ENCODE measurements at regions not wholly inside any gene's neighbourhood (a gene's known extent, or its start where the extent isn't known, plus 50 kb on each side); places are given as distances from the start of the nearest gene placed in this dataset.

GRCh38 chrX:36573720-36574119 lies 434.4 kb upstream of the FAM47C start:
- intact Hi-C loops (cut with micrococcal nuclease): no loop called here
- CTCF ChIA-PET: no interaction called here
- no peaks in the 10 kb centered on the region for H3K9me3 Mint-ChIP-seq
- no peak overlapping the region for H3K4me3 Mint-ChIP-seq
- no peaks in the 10 kb centered on the region for H3K4me1 Mint-ChIP-seq (ENCODE audit: low read depth)
- no peaks in the 10 kb centered on the region for H3K27me3 Mint-ChIP-seq (ENCODE audit: low read depth)
- no peaks in the 10 kb centered on the region for H3K36me3 Mint-ChIP-seq (ENCODE audit: low read depth)
- no peak for DNase-seq
- no peak overlapping the region for H3K27ac Mint-ChIP-seq

- Mint-ChIP-seq H3K9me3 (peaks cover 1% of the 10 kb centered on the region), H3K27ac (no peak overlapping the region), H3K4me3 (no peak overlapping the region), H3K4me1 (ENCODE audit: low read depth) (no peaks in the 10 kb centered on the region), H3K27me3 (ENCODE audit: low read depth) (no peaks in the 10 kb centered on the region), H3K36me3 (ENCODE audit: low read depth) (no peaks in the 10 kb centered on the region)
- CTCF ChIA-PET: no interaction called here
- DNase-seq: no peak
- intact Hi-C loops (cut with micrococcal nuclease): no loop called here
Measured at GRCh38 chrX:36575670-36576069, 432.5 kb upstream of the FAM47C start.

DNA sequence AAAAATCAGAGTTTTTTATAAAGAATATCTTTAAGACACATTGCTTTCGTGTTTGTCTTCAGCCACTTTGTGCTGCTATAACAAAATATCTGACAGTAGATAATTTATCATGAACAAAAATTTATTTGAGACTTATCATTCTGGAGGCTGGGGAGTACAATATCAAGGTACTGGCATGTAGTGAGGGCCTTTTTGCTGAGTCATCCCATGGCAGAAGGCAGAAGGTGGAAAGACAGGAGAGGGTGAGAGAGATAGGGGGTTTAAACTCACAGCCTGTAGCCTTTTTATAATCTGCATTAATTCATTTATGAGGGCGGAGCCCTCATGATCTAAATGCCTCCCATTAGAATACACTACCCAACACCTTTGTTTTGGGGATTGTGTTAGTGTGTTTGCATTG lies 431.2 kb upstream of the FAM47C start:
- Mint-ChIP-seq H3K27ac (no peak overlapping the region), H3K4me1 (ENCODE audit: low read depth) (no peaks in the 10 kb centered on the region), H3K9me3 (peaks cover 1% of the 10 kb centered on the region), H3K36me3 (ENCODE audit: low read depth) (no peaks in the 10 kb centered on the region), H3K27me3 (ENCODE audit: low read depth) (no peaks in the 10 kb centered on the region), H3K4me3 (no peak overlapping the region)
- CTCF ChIA-PET: no interaction called here
- DNase-seq: no peak
- intact Hi-C loops (cut with micrococcal nuclease): no loop called here

DNA sequence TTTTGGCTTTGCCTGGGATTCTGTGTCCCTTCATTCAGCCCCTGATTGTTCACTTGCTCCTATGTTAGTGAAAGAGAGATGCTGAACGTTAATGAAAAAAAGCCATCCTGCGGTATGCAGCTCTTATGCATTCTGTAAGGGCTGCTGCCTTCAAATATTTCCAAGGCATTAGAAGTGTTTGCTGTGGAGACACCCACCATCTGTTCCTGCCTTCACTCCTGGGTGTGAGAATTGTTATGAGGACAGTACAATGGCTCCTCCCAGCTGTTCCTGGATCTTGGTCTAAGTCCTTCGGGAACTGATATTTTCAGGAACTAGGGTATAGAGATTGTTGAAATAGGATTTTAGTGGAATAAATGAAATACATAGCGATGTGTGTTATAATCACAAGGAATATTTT lies 427.1 kb upstream of the FAM47C start:
- no peaks in the 10 kb centered on the region for H3K4me1 Mint-ChIP-seq (ENCODE audit: low read depth)
- H3K36me3 Mint-ChIP-seq (ENCODE audit: low read depth): no peaks in the 10 kb centered on the region
- CTCF ChIA-PET: interaction anchor here (0.7 kb wide), 1 partner anchor 23 kb away, joined by 3 read pairs; no protein-coding TSS in a partner anchor
- no peak overlapping the region for H3K4me3 Mint-ChIP-seq
- no peaks in the 10 kb centered on the region for H3K27me3 Mint-ChIP-seq (ENCODE audit: low read depth)
- no peak for DNase-seq
- intact Hi-C loops (cut with micrococcal nuclease): no loop called here
- H3K27ac Mint-ChIP-seq: no peak overlapping the region
- peaks cover 1% of the 10 kb centered on the region for H3K9me3 Mint-ChIP-seq

GRCh38 chrX:36583674-36584073 lies 424.5 kb upstream of the FAM47C start:
- CTCF ChIA-PET: no interaction called here
- Mint-ChIP-seq H3K27ac (no peak overlapping the region), H3K4me3 (no peak overlapping the region), H3K36me3 (ENCODE audit: low read depth) (no peaks in the 10 kb centered on the region), H3K4me1 (ENCODE audit: low read depth) (no peaks in the 10 kb centered on the region), H3K27me3 (ENCODE audit: low read depth) (no peaks in the 10 kb centered on the region), H3K9me3 (peaks cover 1% of the 10 kb centered on the region)
- DNase-seq: no peak
- intact Hi-C loops (cut with micrococcal nuclease): no loop called here

GRCh38 chrX:36609616-36610585 lies 398.3 kb upstream of the FAM47C start:
- DNase-seq: no peak
- Mint-ChIP-seq H3K4me1 (ENCODE audit: low read depth) (no peaks in the 10 kb centered on the region), H3K27ac (no peak overlapping the region), H3K9me3 (no peaks in the 10 kb centered on the region), H3K27me3 (ENCODE audit: low read depth) (no peaks in the 10 kb centered on the region), H3K36me3 (ENCODE audit: low read depth) (no peaks in the 10 kb centered on the region), H3K4me3 (no peak overlapping the region)
- intact Hi-C loops (cut with micrococcal nuclease): no loop called here
- CTCF ChIA-PET: no interaction called here

- DNase-seq: no peak
- intact Hi-C loops (cut with micrococcal nuclease): no loop called here
- Mint-ChIP-seq H3K27me3 (ENCODE audit: low read depth) (no peaks in the 10 kb centered on the region), H3K27ac (no peak overlapping the region), H3K36me3 (ENCODE audit: low read depth) (no peaks in the 10 kb centered on the region), H3K4me3 (no peak overlapping the region), H3K4me1 (ENCODE audit: low read depth) (no peaks in the 10 kb centered on the region), H3K9me3 (no peaks in the 10 kb centered on the region)
- CTCF ChIA-PET: no interaction called here
Measured at GRCh38 chrX:36626898-36627297, 381.3 kb upstream of the FAM47C start.

DNA sequence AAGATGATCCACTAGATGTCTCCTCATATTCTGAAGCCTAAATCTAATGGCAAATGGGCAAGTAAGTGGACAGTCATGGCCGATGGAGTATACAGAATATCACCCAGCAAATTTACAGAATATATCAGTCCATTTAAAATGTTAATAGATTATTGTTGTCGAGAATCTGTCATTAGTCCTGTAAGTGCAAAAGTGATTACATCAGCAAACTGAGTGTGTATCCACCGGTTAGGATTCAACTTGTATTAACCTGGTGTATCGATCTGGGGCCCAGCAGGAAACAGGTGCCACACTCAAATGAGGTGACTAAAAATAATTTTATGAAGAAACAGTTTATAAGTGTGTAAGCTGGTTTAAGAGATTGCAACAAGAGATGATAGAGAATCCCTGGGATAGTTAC lies 367.9 kb upstream of the FAM47C start:
- Mint-ChIP-seq H3K9me3 (no peaks in the 10 kb centered on the region), H3K27me3 (ENCODE audit: low read depth) (no peaks in the 10 kb centered on the region), H3K36me3 (ENCODE audit: low read depth) (no peaks in the 10 kb centered on the region), H3K27ac (no peak overlapping the region), H3K4me3 (no peak overlapping the region), H3K4me1 (ENCODE audit: low read depth) (no peaks in the 10 kb centered on the region)
- CTCF ChIA-PET: no interaction called here
- DNase-seq: no peak
- intact Hi-C loops (cut with micrococcal nuclease): no loop called here

DNA sequence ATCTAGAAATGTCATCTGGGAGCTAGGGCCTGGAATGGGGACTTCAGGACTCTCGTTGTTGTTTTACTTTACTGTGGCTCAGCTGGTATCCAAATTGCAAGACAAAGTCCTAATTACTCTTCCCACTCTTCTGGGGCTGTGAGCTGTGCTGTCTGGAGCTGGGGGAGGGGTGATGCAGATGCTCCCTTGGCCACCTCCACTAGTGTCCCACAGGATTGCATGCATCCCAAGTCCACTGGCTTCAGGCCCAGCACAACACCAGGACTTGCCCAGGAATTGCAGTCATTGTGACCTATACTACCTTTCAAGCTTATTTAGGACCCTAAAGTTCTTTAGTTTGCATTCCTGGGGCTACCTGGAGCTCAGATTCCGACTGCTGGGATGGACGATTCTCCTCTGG lies 366.1 kb upstream of the FAM47C start:
- no peaks in the 10 kb centered on the region for H3K27me3 Mint-ChIP-seq (ENCODE audit: low read depth)
- H3K4me3 Mint-ChIP-seq: no peak overlapping the region
- no peak for DNase-seq
- intact Hi-C loops (cut with micrococcal nuclease): no loop called here
- H3K9me3 Mint-ChIP-seq: peaks cover 2% of the 10 kb centered on the region
- H3K27ac Mint-ChIP-seq: no peak overlapping the region
- CTCF ChIA-PET: no interaction called here
- H3K36me3 Mint-ChIP-seq (ENCODE audit: low read depth): no peaks in the 10 kb centered on the region
- no peaks in the 10 kb centered on the region for H3K4me1 Mint-ChIP-seq (ENCODE audit: low read depth)

DNA sequence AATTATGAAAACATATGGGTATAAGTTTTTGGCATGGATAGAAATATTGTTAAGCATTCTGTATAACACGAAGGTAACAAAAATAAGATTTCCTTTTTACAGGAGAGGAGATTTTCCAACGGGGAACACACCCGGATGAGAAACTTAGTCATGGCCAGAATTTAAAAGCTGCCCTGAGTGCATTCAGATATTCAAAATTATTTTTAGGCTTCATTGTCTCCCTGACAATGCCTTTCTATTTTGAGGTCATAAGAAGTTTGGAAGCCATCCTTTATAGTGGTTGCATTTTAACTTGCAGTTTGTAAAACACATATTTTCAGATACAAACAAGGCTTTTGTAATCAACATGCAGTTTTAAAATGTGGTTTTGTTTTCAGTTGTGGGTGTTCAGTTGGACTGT lies 357.5 kb upstream of the FAM47C start:
- intact Hi-C loops (cut with micrococcal nuclease): no loop called here
- Mint-ChIP-seq H3K4me3 (no peak overlapping the region), H3K27ac (no peak overlapping the region), H3K27me3 (ENCODE audit: low read depth) (no peaks in the 10 kb centered on the region), H3K36me3 (ENCODE audit: low read depth) (no peaks in the 10 kb centered on the region), H3K4me1 (ENCODE audit: low read depth) (no peaks in the 10 kb centered on the region), H3K9me3 (peaks cover 2% of the 10 kb centered on the region)
- no peak for DNase-seq
- CTCF ChIA-PET: no interaction called here

DNA sequence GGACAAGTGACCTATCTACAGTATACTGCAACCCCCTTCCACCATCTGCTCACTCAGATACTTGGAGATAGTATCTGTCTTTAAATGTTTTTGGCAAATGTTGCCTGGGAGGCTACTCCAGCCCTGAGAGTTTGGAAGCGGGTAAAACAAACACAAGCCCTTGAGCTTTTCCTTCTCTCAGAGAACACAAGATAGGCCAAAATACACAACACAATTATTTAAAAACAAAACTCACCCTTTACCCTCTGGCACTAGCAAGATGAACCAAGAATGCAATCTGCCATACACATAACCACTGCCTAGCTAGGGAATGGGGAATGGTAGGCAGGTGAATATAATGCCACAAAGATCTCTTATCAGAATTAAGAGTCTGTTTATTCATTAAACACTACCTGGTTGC lies 324.7 kb upstream of the FAM47C start:
- H3K4me1 Mint-ChIP-seq (ENCODE audit: low read depth): no peaks in the 10 kb centered on the region
- no peaks in the 10 kb centered on the region for H3K36me3 Mint-ChIP-seq (ENCODE audit: low read depth)
- CTCF ChIA-PET: no interaction called here
- H3K27me3 Mint-ChIP-seq (ENCODE audit: low read depth): no peaks in the 10 kb centered on the region
- intact Hi-C loops (cut with micrococcal nuclease): no loop called here
- no peak overlapping the region for H3K4me3 Mint-ChIP-seq
- no peak overlapping the region for H3K27ac Mint-ChIP-seq
- H3K9me3 Mint-ChIP-seq: no peaks in the 10 kb centered on the region
- no peak for DNase-seq

DNA sequence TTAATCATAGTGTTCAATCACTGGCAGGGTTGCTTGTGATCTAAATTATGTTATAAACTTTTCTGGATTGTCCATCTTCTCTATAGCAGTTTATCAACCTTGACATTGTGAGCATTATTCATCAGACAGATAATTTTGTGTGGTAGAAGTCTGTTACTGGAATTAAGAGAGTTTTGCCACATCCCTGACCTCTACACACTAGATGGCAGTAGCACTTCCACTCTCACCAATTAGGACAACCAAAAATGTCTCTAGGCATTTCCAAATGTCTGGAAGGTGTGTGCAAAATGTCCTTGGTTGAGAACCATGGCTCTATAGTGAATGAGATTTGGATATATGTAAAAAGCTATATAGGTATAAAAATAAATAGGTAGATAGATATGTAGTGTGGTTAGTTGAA lies 324.1 kb upstream of the FAM47C start:
- no peak for DNase-seq
- no peak overlapping the region for H3K4me3 Mint-ChIP-seq
- no peak overlapping the region for H3K27ac Mint-ChIP-seq
- no peaks in the 10 kb centered on the region for H3K27me3 Mint-ChIP-seq (ENCODE audit: low read depth)
- H3K36me3 Mint-ChIP-seq (ENCODE audit: low read depth): no peaks in the 10 kb centered on the region
- no peaks in the 10 kb centered on the region for H3K9me3 Mint-ChIP-seq
- intact Hi-C loops (cut with micrococcal nuclease): no loop called here
- no peaks in the 10 kb centered on the region for H3K4me1 Mint-ChIP-seq (ENCODE audit: low read depth)
- CTCF ChIA-PET: no interaction called here

DNA sequence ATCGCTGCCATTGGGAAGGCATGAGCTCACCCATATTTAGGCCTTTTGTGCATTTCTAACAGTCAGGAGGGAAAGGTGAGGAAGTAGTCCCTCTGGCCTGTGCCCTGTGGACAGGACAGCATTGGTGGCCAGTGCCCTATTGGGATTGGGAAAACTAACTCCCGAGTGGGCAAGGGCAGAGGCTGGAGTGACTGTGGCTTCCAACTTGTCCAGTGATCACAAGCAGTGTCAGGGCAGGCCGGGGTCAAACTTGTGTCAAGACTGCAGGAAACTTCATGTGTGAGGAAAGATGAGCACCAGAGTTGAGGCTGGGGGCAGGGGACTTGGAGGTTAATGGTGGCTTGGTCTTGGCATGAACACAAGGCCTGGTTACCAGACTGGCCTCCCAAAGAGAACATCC lies 286.2 kb upstream of the FAM47C start:
- Mint-ChIP-seq H3K27me3 (ENCODE audit: low read depth) (no peaks in the 10 kb centered on the region), H3K9me3 (peaks cover 10% of the 10 kb centered on the region), H3K36me3 (ENCODE audit: low read depth) (no peaks in the 10 kb centered on the region), H3K4me1 (ENCODE audit: low read depth) (no peaks in the 10 kb centered on the region), H3K4me3 (no peak overlapping the region), H3K27ac (no peak overlapping the region)
- intact Hi-C loops (cut with micrococcal nuclease): no loop called here
- no peak for DNase-seq
- CTCF ChIA-PET: no interaction called here
